Neural cell (in vitro differentiated cells): ENCODE measurements at regions not wholly inside any gene's neighbourhood (a gene's known extent, or its start where the extent isn't known, plus 50 kb on each side); places are given as distances from the start of the nearest gene placed in this dataset.

Source experiments
- H2AFZ ChIP-seq: fragments of 200-600, 300-800 bp; sonication (generic), shearing (Covaris generic); 2 replicates; pipeline ENCODE4 v1.6.0; 2014; ENCODE audit warnings: low read depth, mild to moderate bottlenecking, antibody characterized with exemption, low read length, moderate library complexity
- H3F3A ChIP-seq: fragments of 200-600 bp; shearing (Covaris generic); 2 replicates; pipeline ENCODE4 v1.6.1; 2016; ENCODE audit warnings: mild to moderate bottlenecking, moderate library complexity, mixed read lengths, antibody characterized with exemption, low read length; ENCODE audit not compliant: insufficient read depth, poor library complexity, severe bottlenecking
- H3K27ac ChIP-seq: fragments of 200-600, 300-800 bp; sonication (generic), shearing (Covaris generic); 2 replicates; pipeline ENCODE4 v1.5.1; 2014; ENCODE audit warnings: mild to moderate bottlenecking, low read length, moderate library complexity
- H3K27me3 ChIP-seq: fragments of 300-800, 200-600 bp; sonication (generic), shearing (Covaris generic); 2 replicates; pipeline ENCODE4 v1.6.0; 2014; ENCODE audit warnings: mild to moderate bottlenecking, low read depth, low read length, moderate library complexity; ENCODE audit not compliant: insufficient read depth
- H3K36me3 ChIP-seq: fragments of 300-800, 200-600 bp; sonication (generic), shearing (Covaris generic); 2 replicates; pipeline ENCODE4 v1.5.1; 2014; ENCODE audit warnings: mild to moderate bottlenecking, antibody characterized with exemption, low read length, moderate library complexity; ENCODE audit not compliant: insufficient read depth
- H3K4me2 ChIP-seq: fragments of 300-800, 200-600 bp; sonication (generic), shearing (Covaris generic); 2 replicates; pipeline ENCODE4 v1.6.0; 2014; ENCODE audit warnings: mild to moderate bottlenecking, low read length
- H3K4me3 ChIP-seq: fragments of 300-800, 200-600 bp; sonication (generic), shearing (Covaris generic); 2 replicates; pipeline ENCODE4 v1.5.1; 2014; ENCODE audit warnings: mild to moderate bottlenecking, low read length, moderate library complexity
- H3K79me2 ChIP-seq: fragments of 200-600 bp; shearing (Covaris generic); replicated peaks from 2 replicates; pipeline ENCODE4 v1.6.0; 2014; ENCODE audit warnings: mild to moderate bottlenecking, low read length, moderate library complexity; ENCODE audit not compliant: insufficient read depth
- H3K9ac ChIP-seq: fragments of 300-800, 200-600 bp; sonication (generic), shearing (Covaris generic); 2 replicates; pipeline ENCODE4 v1.6.1; 2016; ENCODE audit warnings: mild to moderate bottlenecking, low read length, mixed read lengths
- H3K9me2 ChIP-seq: fragments of 200-600 bp; shearing (Covaris generic); 2 replicates; pipeline ENCODE4 v1.6.1; 2016; ENCODE audit warnings: mild to moderate bottlenecking, low read length, mixed read lengths; ENCODE audit not compliant: insufficient read depth
- H3K9me3 ChIP-seq: fragments of 200-600, 300-800 bp; sonication (generic), shearing (Covaris generic); 2 replicates; pipeline ENCODE4 v1.6.1; 2016; ENCODE audit warnings: mild to moderate bottlenecking, mixed run types, low read length, moderate library complexity, mixed read lengths
- H4K20me1 ChIP-seq: fragments of 200-600 bp; shearing (Covaris generic); 2 replicates; pipeline ENCODE4 v1.6.1; 2016; ENCODE audit warnings: mild to moderate bottlenecking, mixed run types; ENCODE audit not compliant: insufficient read depth
- CTCF ChIP-seq: fragments of 450-650 bp; IDR thresholded peaks from 2 replicates; pipeline ENCODE4 v1.5.1; 2014; ENCODE audit warnings: antibody characterized with exemption, mild to moderate bottlenecking, moderate library complexity; ENCODE audit not compliant: poor library complexity, severe bottlenecking
- EP300 ChIP-seq: fragments of 450-650 bp; conservative IDR thresholded peaks from 2 replicates; pipeline ENCODE4 v1.6.1; 2014; ENCODE audit warnings: antibody characterized with exemption, mild to moderate bottlenecking, moderate library complexity; ENCODE audit not compliant: poor library complexity, severe bottlenecking
- EZH2 ChIP-seq: fragments of 200-600, 300-800 bp; shearing (Covaris generic), sonication (generic); IDR thresholded peaks from 2 replicates; pipeline ENCODE4 v1.6.1; 2014; ENCODE audit warnings: antibody characterized with exemption, low read length, borderline replicate concordance, mild to moderate bottlenecking; ENCODE audit not compliant: insufficient read depth, poor library complexity, severe bottlenecking
- MXI1 ChIP-seq: fragments of 450-650 bp; conservative IDR thresholded peaks from 2 replicates; pipeline ENCODE4 v1.6.1; 2014; ENCODE audit warnings: antibody characterized with exemption, mild to moderate bottlenecking; ENCODE audit not compliant: poor library complexity, severe bottlenecking
- POLR2AphosphoS5 ChIP-seq: IDR thresholded peaks from 2 replicates; pipeline ENCODE4 v1.6.1; 2012
- RAD21 ChIP-seq: fragments of 450-650 bp; conservative IDR thresholded peaks from 2 replicates; pipeline ENCODE4 v1.6.1; 2014; ENCODE audit warnings: antibody characterized with exemption, mild to moderate bottlenecking, moderate library complexity
- REST ChIP-seq: IDR thresholded peaks from 2 replicates; pipeline ENCODE4 v1.6.1; 2012; ENCODE audit warnings: borderline replicate concordance
- SMC3 ChIP-seq: fragments of 450-650 bp; conservative IDR thresholded peaks from 2 replicates; pipeline ENCODE4 v1.6.1; 2014; ENCODE audit warnings: antibody characterized with exemption, mild to moderate bottlenecking, moderate library complexity; ENCODE audit not compliant: poor library complexity
- TAF1 ChIP-seq: IDR thresholded peaks from 2 replicates; pipeline ENCODE4 v1.6.1; 2012; ENCODE audit warnings: low read depth

- Histone ChIP-seq H2AFZ (no peak overlapping the region), H3K4me2 (no peak overlapping the region), H4K20me1 (no peaks in the 10 kb centered on the region), H3K27me3 (no peaks in the 10 kb centered on the region), H3K4me3 (no peak overlapping the region), H3F3A (no peaks in the 10 kb centered on the region), H3K9ac (no peak overlapping the region), H3K79me2 (no peaks in the 10 kb centered on the region), H3K27ac (no peak overlapping the region), H3K36me3 (no peaks in the 10 kb centered on the region), H3K9me3 (no peaks in the 10 kb centered on the region), H3K9me2 (no peaks in the 10 kb centered on the region)
- no peak for TF ChIP-seq EZH2
- TF ChIP-seq POLR2AphosphoS5, result no peak
- no peak for TF ChIP-seq SMC3
- no peak for TF ChIP-seq REST
- no peak for TF ChIP-seq TAF1
These were observed 87.1 kb upstream of the FAM174A start for GRCh38 chr5:100448111-100448528.

- Histone ChIP-seq H3K4me2 (no peak overlapping the region), H4K20me1 (no peaks in the 10 kb centered on the region), H3K9ac (no peak overlapping the region), H2AFZ (no peak overlapping the region), H3F3A (no peaks in the 10 kb centered on the region), H3K9me3 (no peaks in the 10 kb centered on the region), H3K27ac (no peak overlapping the region), H3K36me3 (no peaks in the 10 kb centered on the region), H3K4me3 (no peak overlapping the region), H3K27me3 (no peaks in the 10 kb centered on the region), H3K79me2 (no peaks in the 10 kb centered on the region), H3K9me2 (no peaks in the 10 kb centered on the region)
- TF ChIP-seq SMC3 (no peak), POLR2AphosphoS5 (peak; percentile 37)
These were observed 88.2 kb upstream of the FAM174A start for GRCh38 chr5:100446879-100447430.

GRCh38 chr5:100444961-100445360 lies 90.2 kb upstream of the FAM174A start:
- H3K36me3 ChIP-seq, result no peaks in the 10 kb centered on the region
- H4K20me1 ChIP-seq, result no peaks in the 10 kb centered on the region
- no peak overlapping the region for H3K4me2 ChIP-seq
- no peaks in the 10 kb centered on the region for H3K27me3 ChIP-seq
- H3F3A ChIP-seq, result no peaks in the 10 kb centered on the region
- no peak overlapping the region for H3K27ac ChIP-seq
- no peak for TF ChIP-seq REST
- TF ChIP-seq POLR2AphosphoS5, result no peak
- no peak for TF ChIP-seq SMC3
- no peak for TF ChIP-seq MXI1
- no peak for TF ChIP-seq RAD21
- no peak for TF ChIP-seq EP300
- TF ChIP-seq CTCF, result no peak
- TF ChIP-seq EZH2, result no peak
- TF ChIP-seq TAF1, result no peak
- H3K9me3 ChIP-seq, result no peaks in the 10 kb centered on the region
- H3K4me3 ChIP-seq, result no peak overlapping the region
- H3K9ac ChIP-seq, result no peak overlapping the region
- no peaks in the 10 kb centered on the region for H3K9me2 ChIP-seq
- H2AFZ ChIP-seq, result no peak overlapping the region
- no peaks in the 10 kb centered on the region for H3K79me2 ChIP-seq
